IPS DF 4.7 (cell line): ENCODE measurements at regions not wholly inside any gene's neighbourhood (a gene's known extent, or its start where the extent isn't known, plus 50 kb on each side); places are given as distances from the start of the nearest gene placed in this dataset.

Source experiments
- DNase-seq: peaks from one replicate; pipeline ENCODE4 v3.0.0-alpha.2; 2013; ENCODE audit warnings: low spot score; ENCODE audit errors: extremely low read depth

GRCh38 chr5:40414922-40415321 lies 264.8 kb upstream of the PTGER4 start:
- DNase-seq = no peak

GRCh38 chr5:40413743-40414142 lies 266.0 kb upstream of the PTGER4 start:
- DNase-seq = no peak

- DNase-seq = no peak
These were observed 266.9 kb upstream of the PTGER4 start for GRCh38 chr5:40412771-40413170.

GRCh38 chr5:40410964-40411635 lies 268.6 kb upstream of the PTGER4 start:
- no peak for DNase-seq

- DNase-seq = no peak
These were observed 269.4 kb upstream of the PTGER4 start for GRCh38 chr5:40410231-40410861.

- no peak for DNase-seq
These were observed 270.1 kb upstream of the PTGER4 start for GRCh38 chr5:40409601-40410000.

GRCh38 chr5:40406741-40407211 lies 272.9 kb upstream of the PTGER4 start:
- DNase-seq = no peak

GRCh38 chr5:40405996-40406740 lies 273.5 kb upstream of the PTGER4 start:
- no peak for DNase-seq

GRCh38 chr5:40405230-40405629 lies 274.5 kb upstream of the PTGER4 start:
- DNase-seq = no peak

- no peak for DNase-seq
These were observed 275.1 kb upstream of the PTGER4 start for GRCh38 chr5:40404613-40405012.

- no peak for DNase-seq
These were observed 277.7 kb upstream of the PTGER4 start for GRCh38 chr5:40402007-40402364.

- no peak for DNase-seq
These were observed 278.3 kb upstream of the PTGER4 start for GRCh38 chr5:40401284-40402006.

GRCh38 chr5:40400245-40400644 lies 279.5 kb upstream of the PTGER4 start:
- no peak for DNase-seq

GRCh38 chr5:40399349-40399748 lies 280.4 kb upstream of the PTGER4 start:
- no peak for DNase-seq

GRCh38 chr5:40397976-40398375 lies 281.7 kb upstream of the PTGER4 start:
- DNase-seq = no peak

- DNase-seq = no peak
These were observed 282.6 kb upstream of the PTGER4 start for GRCh38 chr5:40397091-40397490.

- no peak for DNase-seq
These were observed 283.4 kb upstream of the PTGER4 start for GRCh38 chr5:40396317-40396716.

GRCh38 chr5:40395251-40395650 lies 284.5 kb upstream of the PTGER4 start:
- no peak for DNase-seq

- DNase-seq = no peak
These were observed 285.0 kb upstream of the PTGER4 start for GRCh38 chr5:40394698-40395097.

GRCh38 chr5:40391642-40392041 lies 288.1 kb upstream of the PTGER4 start:
- no peak for DNase-seq

- DNase-seq = no peak
These were observed 289.2 kb upstream of the PTGER4 start for GRCh38 chr5:40390281-40391149.
